Right lobe of liver (tissue), 4 donors: ENCODE measurements at regions not wholly inside any gene's neighbourhood (a gene's known extent, or its start where the extent isn't known, plus 50 kb on each side); places are given as distances from the start of the nearest gene placed in this dataset.

ENCODE experiments used
- CTCF ChIP-seq, 4 donors: fragments of 200-600 bp in 3 of 4; fragments of 450-650 bp in 1 of 4; IDR thresholded peaks; one replicate each; pipeline versions ENCODE4 v1.5.1 to v1.8.0; 2016 to 2022; ENCODE audit warnings: antibody characterized with exemption in 4 of 4, mild to moderate bottlenecking in 2 of 4
- POLR2A ChIP-seq: fragments of 450-650 bp; IDR thresholded peaks from one replicate; pipeline ENCODE4 v1.6.1; 2017; ENCODE audit warnings: antibody characterized with exemption, mild to moderate bottlenecking
- donor health status: DM: no; HTN: no; CAD: no.
- donor health status: DM: no; HTN: no; CAD: no.
- donor health status: DM: no; HTN: yes; CAD: no.

- TF ChIP-seq CTCF (IDR thresholded peaks at IDR 0.05), result no peak
- TF ChIP-seq POLR2A, result no peak
Measured at GRCh38 chr3:75863878-75864277, 78.5 kb upstream of the ZNF717 start.
